ENCODE measurements at regions not wholly inside any gene's neighbourhood (a gene's known extent, or its start where the extent isn't known, plus 50 kb on each side); places are given as distances from the start of the nearest gene placed in this dataset.

DNA sequence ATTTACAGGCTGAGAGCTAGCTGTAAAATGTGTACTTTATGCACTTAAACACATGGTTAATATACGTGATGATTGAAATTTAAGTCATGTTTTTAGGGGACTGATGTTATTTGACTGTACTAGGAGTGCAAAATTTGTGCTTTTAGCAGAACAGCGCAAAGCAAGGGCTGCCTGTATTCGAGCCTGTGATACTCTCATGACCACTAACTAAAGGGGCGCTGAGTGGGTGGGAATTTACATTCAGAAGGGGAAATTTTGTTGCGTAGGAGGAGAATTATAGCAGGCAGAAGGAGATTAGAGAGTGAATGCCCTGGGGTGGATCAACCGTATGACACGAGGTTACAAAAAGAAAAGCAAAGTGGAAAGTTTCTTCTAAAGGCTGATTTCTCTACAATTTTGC is 271.8 kb upstream of the HTR2A start:
- no peaks in the 10 kb centered on the region for H3K36me3 ChIP-seq
- H3K27ac ChIP-seq = no peak overlapping the region
- no peaks in the 10 kb centered on the region for H3K4me1 ChIP-seq
- TF ChIP-seq, protein P1, sequence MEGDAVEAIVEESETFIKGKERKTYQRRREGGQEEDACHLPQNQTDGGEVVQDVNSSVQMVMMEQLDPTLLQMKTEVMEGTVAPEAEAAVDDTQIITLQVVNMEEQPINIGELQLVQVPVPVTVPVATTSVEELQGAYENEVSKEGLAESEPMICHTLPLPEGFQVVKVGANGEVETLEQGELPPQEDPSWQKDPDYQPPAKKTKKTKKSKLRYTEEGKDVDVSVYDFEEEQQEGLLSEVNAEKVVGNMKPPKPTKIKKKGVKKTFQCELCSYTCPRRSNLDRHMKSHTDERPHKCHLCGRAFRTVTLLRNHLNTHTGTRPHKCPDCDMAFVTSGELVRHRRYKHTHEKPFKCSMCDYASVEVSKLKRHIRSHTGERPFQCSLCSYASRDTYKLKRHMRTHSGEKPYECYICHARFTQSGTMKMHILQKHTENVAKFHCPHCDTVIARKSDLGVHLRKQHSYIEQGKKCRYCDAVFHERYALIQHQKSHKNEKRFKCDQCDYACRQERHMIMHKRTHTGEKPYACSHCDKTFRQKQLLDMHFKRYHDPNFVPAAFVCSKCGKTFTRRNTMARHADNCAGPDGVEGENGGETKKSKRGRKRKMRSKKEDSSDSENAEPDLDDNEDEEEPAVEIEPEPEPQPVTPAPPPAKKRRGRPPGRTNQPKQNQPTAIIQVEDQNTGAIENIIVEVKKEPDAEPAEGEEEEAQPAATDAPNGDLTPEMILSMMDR (IDR thresholded peaks at IDR 0.05) = no peak
- no peak for TF ChIP-seq POLR2A (IDR thresholded peaks at IDR 0.05)
- no peak for DNase-seq
- 43 to 52% methylated on average over 7 of the region's 7 CpGs for WGBS, 2 donors
- H3K9me3 ChIP-seq = no peaks in the 10 kb centered on the region
- intact Hi-C loops (cut with DNase I) = no loop called here
- H3K4me3 ChIP-seq = no peak overlapping the region
- H3K27me3 ChIP-seq = no peaks in the 10 kb centered on the region

DNA sequence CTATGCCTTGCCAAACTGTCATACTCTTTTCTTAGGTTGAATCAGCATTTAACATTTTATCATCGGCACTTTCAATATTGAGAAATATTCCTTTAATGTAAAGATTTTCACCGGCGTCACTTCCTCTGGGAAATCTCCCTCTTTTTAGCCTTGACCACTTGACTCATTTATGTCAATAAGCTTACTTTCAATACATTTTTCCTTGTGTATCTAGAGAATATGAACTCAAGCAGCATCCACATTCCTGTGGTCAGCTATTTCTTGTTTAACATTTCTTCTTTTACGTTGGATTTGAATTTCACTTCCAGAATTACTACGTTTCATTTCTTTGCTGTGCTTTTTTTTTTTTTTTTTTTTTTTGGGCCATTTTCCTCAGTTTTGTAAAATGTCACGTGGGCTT is 271.2 kb upstream of the HTR2A start:
- TF ChIP-seq, protein P1 (IDR thresholded peaks at IDR 0.05) = no peak
- no peak for TF ChIP-seq POLR2A (IDR thresholded peaks at IDR 0.05)
- no peak overlapping the region for H3K27ac ChIP-seq
- H3K4me3 ChIP-seq = no peak overlapping the region
- intact Hi-C loops (cut with DNase I) = no loop called here
- no peaks in the 10 kb centered on the region for H3K27me3 ChIP-seq
- no peaks in the 10 kb centered on the region for H3K9me3 ChIP-seq
- H3K4me1 ChIP-seq = no peaks in the 10 kb centered on the region
- H3K36me3 ChIP-seq = no peaks in the 10 kb centered on the region
- DNase-seq = no peak
- WGBS, 2 donors = 34 to 36% methylated on average over 5 to 6 of the region's 6 CpGs

DNA sequence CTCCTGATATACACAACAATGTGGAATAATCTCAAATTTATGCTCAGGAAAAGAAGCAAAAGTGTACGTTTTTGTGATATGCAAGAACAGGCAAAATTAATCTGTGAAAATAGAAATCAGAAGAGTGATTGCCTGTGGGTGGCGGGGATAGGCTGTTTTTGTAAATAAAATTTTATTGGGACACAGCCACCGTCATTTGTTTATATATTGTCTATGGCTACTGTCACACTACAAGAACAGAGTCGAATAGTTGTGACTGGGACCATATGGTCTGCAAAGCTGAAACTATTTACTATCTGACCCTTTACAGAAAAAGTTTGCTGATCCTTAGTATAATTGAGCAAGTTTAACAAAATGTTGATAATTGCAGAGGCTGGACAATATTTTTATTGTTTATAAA is 269.5 kb upstream of the HTR2A start:
- DNase-seq = no peak
- H3K27ac ChIP-seq = no peak overlapping the region
- WGBS, 2 donors = 52 to 71% methylated on average over 4 of the region's 4 CpGs
- H3K36me3 ChIP-seq = no peaks in the 10 kb centered on the region
- H3K27me3 ChIP-seq = no peaks in the 10 kb centered on the region
- no peak overlapping the region for H3K4me3 ChIP-seq
- intact Hi-C loops (cut with DNase I) = no loop called here
- H3K4me1 ChIP-seq = no peaks in the 10 kb centered on the region
- no peaks in the 10 kb centered on the region for H3K9me3 ChIP-seq
- TF ChIP-seq POLR2A (IDR thresholded peaks at IDR 0.05) = no peak
- TF ChIP-seq, protein P1 (IDR thresholded peaks at IDR 0.05) = no peak

DNA sequence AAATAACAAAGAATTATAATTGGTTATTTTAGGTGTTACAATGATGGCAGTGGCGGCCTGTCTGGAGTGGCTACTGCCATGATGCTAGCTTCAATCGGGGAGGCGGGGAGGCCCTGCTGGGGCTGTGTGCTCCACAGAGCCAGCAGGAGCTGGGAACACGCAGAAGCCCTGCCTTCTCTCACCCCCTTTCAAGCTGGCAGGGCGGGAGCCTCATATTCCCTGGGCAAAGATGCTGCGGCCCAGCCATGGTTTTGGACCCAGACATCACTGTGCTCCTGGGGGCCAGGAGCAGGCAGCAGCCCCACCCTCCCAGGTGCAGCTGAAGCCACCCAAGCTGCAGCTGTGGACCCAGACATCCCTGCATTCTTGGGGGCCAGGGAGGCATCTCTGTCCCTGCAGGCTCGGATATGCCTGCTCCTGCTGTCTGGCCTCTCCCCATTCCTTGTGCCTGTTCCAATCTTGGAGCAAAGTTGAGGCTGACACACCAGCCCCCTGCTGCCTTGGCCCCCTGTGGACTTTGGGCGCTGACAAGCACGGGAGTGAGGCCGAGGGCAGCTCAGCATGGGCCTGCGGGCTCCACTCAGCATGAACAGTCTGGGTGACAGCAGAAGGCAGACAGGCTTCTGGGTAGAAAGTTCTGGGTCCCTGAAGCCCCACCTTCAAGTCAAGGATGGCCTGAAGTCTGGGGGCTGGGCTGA is 263.1 kb upstream of the HTR2A start:
- DNase-seq = no peak
- 85% methylated on average over 6 of the region's 11 CpGs for WGBS, 2 donors

DNA sequence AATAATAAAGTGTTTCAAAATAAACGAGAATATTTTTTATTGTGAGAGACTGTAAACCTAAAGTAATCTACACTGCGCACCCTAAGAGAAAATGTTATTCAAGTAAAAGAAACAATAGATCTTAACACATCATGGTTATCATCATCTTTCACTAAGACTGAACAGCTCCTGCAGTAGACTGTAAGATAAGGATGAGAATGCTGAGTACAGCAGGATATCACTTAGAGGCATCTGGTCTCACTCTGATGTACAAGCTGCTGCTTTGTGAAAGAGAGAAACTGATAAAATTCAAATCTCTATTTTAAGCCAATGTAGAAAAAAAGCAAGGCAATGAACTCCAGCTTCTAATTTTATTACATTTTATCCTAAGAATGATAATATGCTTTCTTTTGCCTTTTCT is 261.7 kb upstream of the HTR2A start:
- Histone ChIP-seq H3K27me3 (no peaks in the 10 kb centered on the region), H3K9me3 (no peaks in the 10 kb centered on the region), H3K27ac (no peak overlapping the region), H3K36me3 (no peaks in the 10 kb centered on the region), H3K4me3 (no peak overlapping the region), H3K4me1 (no peaks in the 10 kb centered on the region)
- 61 to 65% methylated on average over 2 of the region's 2 CpGs for WGBS, 2 donors
- intact Hi-C loops (cut with DNase I) = no loop called here
- no peak for TF ChIP-seq POLR2A (IDR thresholded peaks at IDR 0.05)
- TF ChIP-seq, protein P1 (IDR thresholded peaks at IDR 0.05) = no peak
- no peak for DNase-seq

More for the DNA sequence above, 263.1 kb upstream of the HTR2A start:
- Histone ChIP-seq H3K4me1 (no peaks in the 10 kb centered on the region), H3K36me3 (no peaks in the 10 kb centered on the region), H3K4me3 (no peak overlapping the region), H3K9me3 (no peaks in the 10 kb centered on the region), H3K27ac (no peak overlapping the region), H3K27me3 (no peaks in the 10 kb centered on the region)
- intact Hi-C loops (cut with DNase I) = no loop called here
- TF ChIP-seq POLR2A (IDR thresholded peaks at IDR 0.05) = no peak
- TF ChIP-seq, protein P1 (IDR thresholded peaks at IDR 0.05) = no peak
